Stimulated activated CD8-positive, alpha-beta memory T cell treated with anti-CD3 and anti-CD28 coated beads, Interleukin-7, amount 100 ng/mL, for 24 hours (primary cell): ENCODE measurements at regions not wholly inside any gene's neighbourhood (a gene's known extent, or its start where the extent isn't known, plus 50 kb on each side); places are given as distances from the start of the nearest gene placed in this dataset.

Experiments used
- DNase-seq: peaks from one replicate; pipeline ENCODE4 v3.0.0-alpha.2; 2020; ENCODE audit warnings: low read depth

GRCh38 chr1:244971552-244972216 is 107.3 kb upstream of the HNRNPU start:
- DNase-seq, result no peak

GRCh38 chr1:244970744-244971551 is 106.6 kb upstream of the HNRNPU start:
- DNase-seq, result peak; percentile 81

GRCh38 chr1:244970236-244970743 is 105.9 kb upstream of the HNRNPU start:
- peak; percentile 40 for DNase-seq

GRCh38 chr1:244969355-244970235 is 105.3 kb upstream of the HNRNPU start:
- peak; percentile 25 for DNase-seq

DNA sequence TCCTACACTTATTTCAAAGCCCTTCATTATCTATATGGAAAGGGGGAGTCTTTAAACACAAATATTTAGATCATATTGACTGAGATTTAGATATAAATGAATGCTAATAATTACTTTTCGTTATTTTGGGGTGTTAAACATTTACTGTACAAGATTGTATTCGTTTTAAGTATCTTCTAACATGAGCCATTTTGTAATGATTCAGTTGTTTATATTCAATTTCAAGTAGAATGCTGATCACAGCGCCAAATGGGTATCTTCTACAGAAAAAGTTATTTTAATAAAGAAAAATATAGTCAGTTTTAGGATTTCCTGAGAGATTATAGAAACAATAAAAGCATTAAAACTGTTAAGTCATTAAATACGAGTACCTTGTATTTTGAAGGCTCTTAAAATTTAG is 104.5 kb upstream of the HNRNPU start:
- no peak for DNase-seq

- no peak for DNase-seq
Observed at GRCh38 chr1:244968471-244968871, 104.1 kb upstream of the HNRNPU start.

GRCh38 chr1:244967159-244967558 is 102.8 kb upstream of the HNRNPU start:
- no peak for DNase-seq

DNA sequence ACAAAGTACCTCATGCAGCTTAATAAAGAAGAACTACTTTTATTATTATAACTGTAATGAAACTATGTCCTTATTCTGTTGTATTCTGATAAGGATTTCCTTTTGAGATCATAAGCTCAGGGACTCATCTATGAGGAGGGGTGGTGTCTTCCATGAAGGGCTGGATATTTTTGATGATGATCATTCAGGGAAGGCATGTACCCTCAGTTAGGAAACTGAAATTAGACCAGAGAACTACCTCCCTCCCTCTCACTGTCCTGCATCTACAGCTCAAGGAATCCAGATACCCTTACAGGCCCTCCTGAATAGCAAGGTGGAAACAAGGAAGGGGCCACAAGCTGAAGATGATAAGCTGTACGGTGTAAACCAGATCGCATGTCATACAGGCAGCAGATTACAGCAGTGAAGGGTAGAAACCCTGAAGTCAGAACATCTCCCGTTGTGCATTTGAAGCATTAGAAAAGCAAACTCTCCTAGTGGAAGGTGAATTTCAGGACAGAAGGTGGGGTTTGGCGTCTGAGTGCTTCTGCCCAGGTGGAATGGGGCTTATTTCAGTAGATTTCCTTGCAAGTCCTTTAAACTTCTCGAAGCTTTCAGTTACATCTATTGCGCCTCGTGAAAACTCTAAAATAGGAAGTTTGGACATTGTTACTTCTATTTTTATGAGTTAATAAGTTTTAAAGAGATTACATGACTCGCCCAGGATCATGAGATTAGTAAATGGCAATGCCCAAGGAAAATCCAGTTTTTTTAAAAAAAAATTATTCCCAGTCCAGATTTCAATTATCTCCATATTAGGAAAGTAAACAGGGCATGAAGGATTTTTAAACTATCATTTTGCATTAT is 101.1 kb upstream of the HNRNPU start:
- no peak for DNase-seq

DNA sequence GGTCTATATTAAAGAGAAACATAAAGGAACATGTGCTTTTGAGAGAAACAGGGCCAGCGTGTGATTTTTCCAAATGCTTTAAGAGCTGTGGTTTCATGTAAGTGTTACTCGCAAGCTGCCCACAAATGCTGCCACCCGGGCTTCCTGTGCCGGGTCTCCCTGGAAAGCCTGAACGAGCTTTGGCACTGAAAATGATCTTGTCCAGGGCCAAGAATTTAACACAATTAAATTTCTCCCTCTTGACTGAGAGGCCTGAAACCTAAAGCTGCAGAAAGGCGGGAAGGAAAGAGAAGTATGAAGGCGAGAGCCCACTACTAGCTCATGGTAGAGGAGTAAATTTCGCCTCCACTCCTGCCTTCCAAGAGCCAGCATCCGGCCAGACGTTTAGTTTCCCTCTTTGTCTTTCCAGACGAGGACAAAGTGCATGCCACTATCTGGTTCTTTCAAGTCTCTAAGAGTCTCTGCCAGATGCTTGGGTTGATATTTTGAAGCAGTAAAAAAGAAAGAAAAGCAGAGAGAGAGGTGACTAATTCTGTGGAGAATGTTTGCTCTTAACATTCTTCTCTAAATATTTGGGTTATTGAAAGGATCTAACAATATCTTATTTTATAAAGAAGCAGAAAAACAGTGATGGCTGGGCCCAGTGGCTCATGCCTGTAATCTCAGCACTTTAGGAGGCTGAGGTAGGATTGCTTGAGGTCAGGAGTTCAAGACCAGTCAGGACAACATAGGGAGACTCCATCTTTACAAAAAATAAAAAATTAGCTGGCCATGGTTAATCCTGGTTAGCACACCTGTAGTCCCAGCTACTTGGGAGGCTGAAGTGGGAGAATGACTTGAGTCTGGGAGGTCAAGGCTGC is 100.0 kb upstream of the HNRNPU start:
- no peak for DNase-seq

DNA sequence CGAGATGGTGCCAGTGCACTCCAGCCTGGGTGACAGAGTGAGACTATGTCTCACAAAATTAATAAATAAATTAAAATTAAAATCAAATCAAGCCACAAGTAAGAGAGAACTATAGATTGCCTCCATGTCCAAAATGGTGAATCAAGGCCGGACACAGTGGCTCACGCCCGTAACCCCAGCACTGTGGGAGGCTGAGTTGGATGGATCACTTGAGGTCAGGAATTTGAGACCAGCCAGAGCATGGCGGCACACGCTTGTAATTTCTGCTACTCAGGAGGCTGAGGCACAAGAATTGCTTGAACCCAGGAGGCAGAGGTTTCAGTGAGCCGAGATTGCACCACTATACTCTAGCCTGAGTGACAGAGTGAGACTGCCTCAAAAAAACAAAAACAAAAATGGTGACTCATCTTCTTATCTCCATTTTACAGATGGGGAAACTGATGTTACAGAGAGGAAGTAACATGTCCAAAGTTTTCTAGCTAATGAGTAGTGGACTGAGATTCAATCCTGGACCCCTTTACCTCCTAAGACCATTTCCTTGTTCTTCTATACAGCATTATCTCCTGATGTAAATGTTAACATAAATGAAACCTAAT is 99.0 kb upstream of the HNRNPU start:
- DNase-seq, result no peak

- DNase-seq, result no peak
Observed at GRCh38 chr1:244962130-244962529, 97.8 kb upstream of the HNRNPU start.

DNA sequence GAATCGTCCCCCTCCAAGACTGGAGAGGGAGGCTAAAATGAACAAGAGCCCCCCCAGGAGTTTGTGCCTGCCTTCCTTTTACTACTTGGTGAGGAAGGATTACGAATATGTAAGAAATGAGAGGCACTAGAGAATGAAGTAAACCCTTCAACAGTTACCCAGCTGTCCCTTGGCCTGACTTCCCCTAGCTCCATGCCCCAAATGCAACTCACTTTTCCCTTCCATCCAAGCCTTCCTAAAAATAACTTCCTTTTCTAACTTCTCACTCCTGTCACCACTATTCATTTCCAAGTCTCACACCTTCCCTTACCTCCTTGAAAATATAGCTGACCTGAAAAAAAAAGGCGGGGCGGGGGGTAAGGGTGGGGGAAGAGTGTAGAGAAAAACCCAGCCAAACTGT is 96.6 kb upstream of the HNRNPU start:
- no peak for DNase-seq

DNA sequence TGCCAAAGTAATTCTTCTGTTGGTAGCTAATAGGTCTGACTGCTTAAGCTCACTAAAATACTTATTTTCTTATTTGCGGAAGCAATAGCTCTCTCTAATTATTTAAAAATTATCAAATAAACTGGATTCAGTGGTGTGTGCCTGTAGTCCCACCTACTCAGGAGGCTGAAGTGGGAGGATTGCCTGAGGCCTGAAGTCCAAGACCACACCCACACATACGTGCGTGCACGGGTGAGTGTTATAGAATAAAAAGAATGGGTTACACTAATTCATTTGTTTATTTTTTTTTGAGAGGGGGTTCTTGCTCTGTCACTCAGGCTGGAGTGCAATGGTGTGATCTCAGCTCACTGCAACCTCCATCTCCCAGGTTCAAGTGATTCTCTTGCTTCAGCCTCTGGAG is 94.2 kb upstream of the HNRNPU start:
- no peak for DNase-seq

DNA sequence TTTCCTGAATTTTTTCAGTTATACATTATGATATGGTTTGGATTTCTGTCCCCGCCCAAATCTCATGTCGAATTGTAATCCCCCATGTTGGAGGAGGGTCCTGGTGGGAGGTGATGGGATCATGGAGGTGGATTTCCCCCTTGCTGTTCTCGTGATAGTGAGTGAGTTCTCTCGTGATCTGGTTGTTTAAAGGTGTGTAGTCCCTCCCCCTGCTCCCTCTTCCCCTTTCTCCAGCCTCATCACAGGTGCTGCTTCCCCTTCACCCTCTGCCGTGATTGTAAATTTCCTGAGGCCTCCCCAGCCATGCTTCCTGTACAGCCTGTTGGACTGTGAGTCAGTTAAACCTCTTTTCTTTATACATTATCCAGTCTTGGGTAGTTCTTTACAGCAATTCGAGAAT is 93.2 kb upstream of the HNRNPU start:
- no peak for DNase-seq

DNA sequence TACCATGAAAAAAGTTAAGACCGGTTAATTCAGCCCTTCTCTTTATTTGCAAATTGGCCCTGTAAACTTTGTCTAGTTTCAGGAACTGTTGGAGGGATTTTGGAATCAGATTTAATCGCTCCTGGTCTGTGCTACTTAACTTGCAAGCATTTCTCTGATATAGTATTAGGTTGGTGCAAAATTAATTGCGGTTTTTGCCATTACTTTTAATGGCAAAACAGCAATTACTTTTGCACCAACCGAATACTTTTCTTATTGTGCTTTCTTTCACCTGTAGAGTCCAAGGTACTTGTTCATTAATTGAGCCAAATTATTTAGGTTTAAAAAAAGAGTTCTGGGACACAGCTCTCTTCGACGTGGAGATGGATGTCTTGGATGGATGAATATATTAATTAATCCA is 92.8 kb upstream of the HNRNPU start:
- DNase-seq, result no peak

DNA sequence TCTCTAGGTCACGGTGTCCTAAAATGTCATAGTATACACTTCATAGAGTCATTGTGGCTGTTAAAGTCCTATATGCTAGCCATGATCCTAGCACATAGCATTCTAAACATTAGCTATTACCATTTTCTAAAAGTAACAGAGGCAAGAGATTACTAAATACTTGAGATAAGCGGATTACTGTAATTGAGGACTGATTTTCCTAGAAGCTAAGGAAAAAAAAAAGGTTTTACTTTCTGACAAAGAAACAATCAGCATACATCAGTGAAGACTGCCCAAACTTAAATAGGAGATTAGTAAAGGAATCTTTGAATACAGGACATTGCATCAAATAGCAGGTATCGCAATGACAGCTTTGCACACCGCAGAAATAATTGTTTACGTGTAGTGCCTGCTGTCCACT is 91.3 kb upstream of the HNRNPU start:
- no peak for DNase-seq

DNA sequence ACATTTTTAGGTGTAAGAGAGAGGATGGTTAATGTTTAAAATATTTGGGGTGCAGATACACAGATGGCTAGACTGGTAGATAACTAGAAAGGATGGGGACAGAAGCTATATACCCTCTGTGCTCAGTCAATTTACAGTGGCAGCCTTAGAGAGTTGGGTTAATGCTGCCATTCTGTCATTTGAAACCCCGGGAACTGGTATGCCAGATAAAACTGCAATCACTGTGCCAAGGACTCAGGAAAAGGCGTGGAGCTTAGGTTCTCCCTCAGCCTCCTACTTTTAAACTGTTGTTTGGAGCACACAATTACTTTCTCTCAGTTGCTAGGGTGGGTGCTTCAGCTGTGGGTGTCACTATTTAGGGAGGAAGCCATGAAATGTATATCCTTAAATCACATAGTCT is 90.0 kb upstream of the HNRNPU start:
- DNase-seq, result no peak

GRCh38 chr1:244953901-244954300 is 89.6 kb upstream of the HNRNPU start:
- DNase-seq, result no peak

DNA sequence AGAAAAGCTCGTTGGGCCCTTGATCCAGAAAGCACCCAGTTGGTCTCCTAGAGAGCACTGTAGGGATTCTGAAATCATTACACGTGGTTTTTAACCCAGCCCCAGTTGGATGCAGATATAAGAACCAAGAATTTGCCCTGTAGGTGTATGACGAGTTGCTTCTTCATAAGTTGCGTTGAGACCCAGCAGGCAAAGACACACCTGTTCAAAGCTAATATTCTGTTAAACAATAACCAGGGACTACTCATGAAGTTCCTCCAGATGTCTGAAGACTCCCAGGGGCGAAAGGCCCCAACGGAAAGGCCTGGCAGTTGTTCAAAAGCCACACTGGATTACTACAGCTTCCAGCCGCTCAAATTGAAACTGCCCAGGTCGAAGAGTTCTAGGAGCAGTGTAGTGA is 88.6 kb upstream of the HNRNPU start:
- no peak for DNase-seq

GRCh38 chr1:244952280-244952933 is 88.1 kb upstream of the HNRNPU start:
- DNase-seq, result no peak
